HG02943 (cell line): ENCODE measurements at regions not wholly inside any gene's neighbourhood (a gene's known extent, or its start where the extent isn't known, plus 50 kb on each side); places are given as distances from the start of the nearest gene placed in this dataset.
A peak's percentile ranks its signal among the peaks of the same experiment; 100 is the strongest.

Experiments used
- ATAC-seq: cut with Tn5 transposase; IDR thresholded peaks from one replicate; pipeline ENCODE4 v1.9.1; 2021; ENCODE audit warnings: mild to moderate bottlenecking, low read depth, moderate library complexity; ENCODE audit not compliant: unreplicated experiment

- ATAC-seq, result no peak
Observed at GRCh38 chr14:32254952-32255679, 52.0 kb upstream of the RNU6-8 start.

GRCh38 chr14:32255789-32256188, 52.7 kb upstream of the RNU6-8 start:
- no peak for ATAC-seq

GRCh38 chr14:32256576-32256975, 53.5 kb upstream of the RNU6-8 start:
- ATAC-seq, result no peak

- no peak for ATAC-seq
Observed at GRCh38 chr14:32258336-32258993, 55.4 kb upstream of the RNU6-8 start.

- ATAC-seq, result peak; percentile 73
Observed at GRCh38 chr14:32259368-32260013, 56.4 kb upstream of the RNU6-8 start.

GRCh38 chr14:32263939-32264567, 61.0 kb upstream of the RNU6-8 start:
- no peak for ATAC-seq

- ATAC-seq, result no peak
Observed at GRCh38 chr14:32265584-32265983, 62.5 kb upstream of the RNU6-8 start.

GRCh38 chr14:32277998-32278397, 51.1 kb upstream of the AKAP6 start:
- ATAC-seq, result no peak
